KMS-11 (cell line): ENCODE measurements at regions not wholly inside any gene's neighbourhood (a gene's known extent, or its start where the extent isn't known, plus 50 kb on each side); places are given as distances from the start of the nearest gene placed in this dataset.

Experiments
- H2AFZ ChIP-seq: fragments of 200-600 bp; sonication (generic); 2 replicates; pipeline ENCODE4 v1.6.1; 2016; ENCODE audit warnings: antibody characterized with exemption, mixed run types, low read depth
- H3K27ac ChIP-seq: fragments of 200-600 bp; sonication (generic); 2 replicates; pipeline ENCODE4 v1.6.1; 2016; ENCODE audit warnings: mild to moderate bottlenecking, mixed run types
- H3K27me3 ChIP-seq: fragments of 200-600 bp; sonication (generic); 2 replicates; pipeline ENCODE4 v1.6.1; 2017; ENCODE audit warnings: mild to moderate bottlenecking, low read depth, mixed run types, moderate library complexity; ENCODE audit not compliant: insufficient read depth
- H3K36me3 ChIP-seq: fragments of 200-600 bp; sonication (generic); 2 replicates; pipeline ENCODE4 v1.6.1; 2017; ENCODE audit warnings: mild to moderate bottlenecking, mixed run types; ENCODE audit not compliant: insufficient read depth
- H3K4me1 ChIP-seq: fragments of 200-600 bp; sonication (generic); 2 replicates; pipeline ENCODE4 v1.6.1; 2016; ENCODE audit warnings: mild to moderate bottlenecking, low read depth, mixed run types; ENCODE audit not compliant: poor library complexity, severe bottlenecking
- H3K4me2 ChIP-seq: fragments of 200-600 bp; sonication (generic); 2 replicates; pipeline ENCODE4 v1.7.0; 2016; ENCODE audit warnings: mild to moderate bottlenecking, mixed run types
- H3K4me3 ChIP-seq: fragments of 200-600 bp; sonication (generic); IDR thresholded peaks from 2 replicates; pipeline ENCODE4 v1.6.1; 2017; ENCODE audit warnings: low read depth, low read length, mixed read lengths; ENCODE audit not compliant: insufficient read depth
- H3K79me2 ChIP-seq: fragments of 200-600 bp; sonication (generic); 2 replicates; pipeline ENCODE4 v1.6.1; 2016; ENCODE audit warnings: low read depth, mixed run types; ENCODE audit not compliant: insufficient read depth
- H3K9ac ChIP-seq: fragments of 200-600 bp; sonication (generic); 2 replicates; pipeline ENCODE4 v1.6.1; 2016; ENCODE audit warnings: mild to moderate bottlenecking, mixed run types
- H4K20me1 ChIP-seq: fragments of 200-600 bp; sonication (generic); 2 replicates; pipeline ENCODE4 v1.6.1; 2016; ENCODE audit warnings: mild to moderate bottlenecking, mixed run types; ENCODE audit not compliant: insufficient read depth
- CTCF ChIP-seq: fragments of 200-600 bp; sonication (generic); conservative IDR thresholded peaks from 2 replicates; pipeline ENCODE4 v1.6.1; 2017; ENCODE audit warnings: low read depth, mild to moderate bottlenecking, antibody characterized with exemption, low read length, moderate library complexity, mixed read lengths

GRCh38 chr20:40335901-40336351 is 353.1 kb downstream of the MAFB start:
- Histone ChIP-seq H3K36me3 (no peaks in the 10 kb centered on the region), H3K4me1 (no peaks in the 10 kb centered on the region), H3K4me3 (no peak overlapping the region), H3K27me3 (no peaks in the 10 kb centered on the region), H3K79me2 (no peaks in the 10 kb centered on the region), H3K9ac (no peak overlapping the region), H4K20me1 (no peaks in the 10 kb centered on the region), H3K27ac (no peak overlapping the region), H2AFZ (no peak overlapping the region), H3K4me2 (no peak overlapping the region)
- TF ChIP-seq CTCF = no peak

DNA sequence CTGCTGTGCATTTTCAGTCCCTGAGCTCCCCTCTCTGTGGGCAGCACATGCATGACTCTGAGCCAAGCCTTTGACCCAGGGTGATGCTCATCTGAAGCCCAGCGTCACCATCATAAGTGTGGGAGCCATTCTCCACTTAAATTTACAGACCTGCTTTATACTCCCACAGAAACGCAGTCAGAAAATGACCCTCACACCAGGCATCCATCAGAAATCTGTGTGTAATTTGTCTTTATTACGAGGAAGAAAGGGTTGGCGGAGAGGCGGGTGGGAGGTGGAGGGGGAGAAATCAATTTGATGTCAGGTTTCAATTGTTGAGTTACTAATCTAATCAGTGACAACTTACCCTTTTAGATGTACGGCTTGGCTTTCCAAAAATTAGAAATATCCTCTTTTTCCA is 353.6 kb downstream of the MAFB start:
- no peak overlapping the region for H2AFZ ChIP-seq
- no peak for TF ChIP-seq CTCF
- no peaks in the 10 kb centered on the region for H3K79me2 ChIP-seq
- H3K4me3 ChIP-seq = no peak overlapping the region
- no peak overlapping the region for H3K9ac ChIP-seq
- no peaks in the 10 kb centered on the region for H3K36me3 ChIP-seq
- H3K4me1 ChIP-seq = no peaks in the 10 kb centered on the region
- H3K27ac ChIP-seq = no peak overlapping the region
- H4K20me1 ChIP-seq = no peaks in the 10 kb centered on the region
- no peak overlapping the region for H3K4me2 ChIP-seq
- no peaks in the 10 kb centered on the region for H3K27me3 ChIP-seq

DNA sequence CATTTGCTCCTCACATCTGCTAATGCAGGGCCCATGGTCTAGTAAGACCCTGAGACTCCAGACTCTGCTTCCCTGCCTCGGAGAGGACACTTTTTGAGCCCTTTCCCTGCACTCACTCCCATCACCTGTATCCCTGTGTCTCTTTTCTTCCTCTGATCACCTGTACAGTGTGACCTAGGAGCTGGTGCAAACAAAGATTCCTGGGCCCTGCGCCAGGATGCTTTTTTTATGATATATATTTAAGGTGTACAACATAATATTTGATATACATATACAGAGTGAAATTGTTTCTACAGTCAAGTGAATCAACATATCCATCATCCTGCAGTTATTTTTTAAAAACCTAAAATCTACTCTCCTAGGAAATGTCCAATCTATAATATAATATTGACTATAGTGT is 355.4 kb downstream of the MAFB start:
- Histone ChIP-seq H2AFZ (no peak overlapping the region), H3K9ac (no peak overlapping the region), H3K27ac (no peak overlapping the region), H3K36me3 (no peaks in the 10 kb centered on the region), H3K4me3 (no peak overlapping the region), H3K27me3 (no peaks in the 10 kb centered on the region), H4K20me1 (no peaks in the 10 kb centered on the region), H3K79me2 (no peaks in the 10 kb centered on the region), H3K4me1 (no peaks in the 10 kb centered on the region), H3K4me2 (no peak overlapping the region)
- no peak for TF ChIP-seq CTCF

GRCh38 chr20:40331807-40332560 is 357.1 kb downstream of the MAFB start:
- H3K27ac ChIP-seq = no peak overlapping the region
- H3K4me3 ChIP-seq = no peak overlapping the region
- H3K4me2 ChIP-seq = no peak overlapping the region
- no peak for TF ChIP-seq CTCF
- H2AFZ ChIP-seq = no peak overlapping the region
- no peaks in the 10 kb centered on the region for H3K36me3 ChIP-seq
- no peaks in the 10 kb centered on the region for H4K20me1 ChIP-seq
- no peak overlapping the region for H3K9ac ChIP-seq
- no peaks in the 10 kb centered on the region for H3K27me3 ChIP-seq
- no peaks in the 10 kb centered on the region for H3K4me1 ChIP-seq
- no peaks in the 10 kb centered on the region for H3K79me2 ChIP-seq
